DND-41 (cell line): ENCODE measurements at regions not wholly inside any gene's neighbourhood (a gene's known extent, or its start where the extent isn't known, plus 50 kb on each side); places are given as distances from the start of the nearest gene placed in this dataset.
A peak's percentile ranks its signal among the peaks of the same experiment; 100 is the strongest.
"Not testable (repeated sequence)": the region's sequence is repeated elsewhere in the genome, so short reads cannot be mapped to it uniquely, and the experiment has no call there.

ENCODE experiments used
- ATAC-seq: fragments of 200-7000 bp; cut with Tn5 transposase; 3 replicates; pipeline ENCODE4 v1.9.1; 2021; ENCODE audit warnings: low read depth; ENCODE audit not compliant: insufficient read depth
- DNase-seq: peaks from one replicate; pipeline ENCODE4 v3.0.0-alpha.2; 2020
- H2AFZ ChIP-seq: 2 replicates; pipeline ENCODE4 v1.6.0; 2012; ENCODE audit warnings: low read depth, low read length
- H3K27ac ChIP-seq: 2 replicates; pipeline ENCODE4 v1.5.1; 2012; ENCODE audit warnings: low read length, inconsistent platforms
- H3K27me3 ChIP-seq: fragments of 200-600 bp; sonication (generic); 2 replicates; pipeline ENCODE4 v1.6.0; 2012; ENCODE audit warnings: low read length, mild to moderate bottlenecking, inconsistent platforms; ENCODE audit not compliant: insufficient read depth, poor library complexity
- H3K36me3 ChIP-seq: 2 replicates; pipeline ENCODE4 v1.5.1; 2012; ENCODE audit warnings: low read length, inconsistent platforms; ENCODE audit not compliant: insufficient read depth
- H3K4me1 ChIP-seq: 2 replicates; pipeline ENCODE4 v1.5.1; 2012; ENCODE audit warnings: mild to moderate bottlenecking, low read length; ENCODE audit not compliant: insufficient read depth
- H3K4me2 ChIP-seq: 2 replicates; pipeline ENCODE4 v1.6.0; 2012; ENCODE audit warnings: mild to moderate bottlenecking, moderate library complexity, low read length, inconsistent platforms; ENCODE audit not compliant: insufficient read depth
- H3K4me3 ChIP-seq, 2 experiments: fragments of 200-600 bp in 1 of 2; shearing (Covaris generic) in 1 of 2; 2 replicates each; pipeline ENCODE4 v1.5.1; 2012 to 2016; ENCODE audit warnings: inconsistent platforms in 2 of 2, low read length in 2 of 2, mild to moderate bottlenecking in 2 of 2, low read depth in 1 of 2, moderate library complexity in 1 of 2
- H3K79me2 ChIP-seq: 2 replicates; pipeline ENCODE4 v1.6.0; 2012; ENCODE audit warnings: low read length, inconsistent platforms; ENCODE audit not compliant: insufficient read depth
- H3K9ac ChIP-seq: 2 replicates; pipeline ENCODE4 v1.6.0; 2012; ENCODE audit warnings: low read depth, mild to moderate bottlenecking, inconsistent platforms, low read length, moderate library complexity
- H3K9me3 ChIP-seq: 2 replicates; pipeline ENCODE4 v1.5.1; 2012; ENCODE audit warnings: low read length, moderate library complexity, mild to moderate bottlenecking, inconsistent platforms; ENCODE audit not compliant: insufficient read depth, severe bottlenecking
- H4K20me1 ChIP-seq: 2 replicates; pipeline ENCODE4 v1.6.0; 2012; ENCODE audit warnings: low read length; ENCODE audit not compliant: insufficient read depth

- H3K4me3 ChIP-seq, result not testable (repeated sequence)
Observed at GRCh38 chr21:8428668-8429456, 2092.5 kb upstream of the TPTE start.

GRCh38 chr21:8434710-8435109 lies 2086.7 kb upstream of the TPTE start:
- not testable (repeated sequence) for H3K27ac ChIP-seq

More at GRCh38 chr21:8428668-8429456, 2092.5 kb upstream of the TPTE start:
- H3K9me3 ChIP-seq, H3K27ac ChIP-seq, H4K20me1 ChIP-seq, H2AFZ ChIP-seq, H3K79me2 ChIP-seq, H3K36me3 ChIP-seq, H3K4me1 ChIP-seq, H3K4me2 ChIP-seq, DNase-seq, H3K9ac ChIP-seq, H3K27me3 ChIP-seq: not testable (repeated sequence)
- peak; percentile 81 for ATAC-seq

GRCh38 chr21:8443093-8443492 lies 2078.3 kb upstream of the TPTE start:
- not testable (repeated sequence) for H3K4me3 ChIP-seq, DNase-seq, H3K27me3 ChIP-seq, H3K36me3 ChIP-seq, H3K9me3 ChIP-seq, H3K79me2 ChIP-seq, ATAC-seq, H3K4me2 ChIP-seq, H3K4me1 ChIP-seq, H2AFZ ChIP-seq, H3K9ac ChIP-seq, H3K27ac ChIP-seq, H4K20me1 ChIP-seq

More at GRCh38 chr21:8434710-8435109, 2086.7 kb upstream of the TPTE start:
- H4K20me1 ChIP-seq, H3K9ac ChIP-seq, H3K4me3 ChIP-seq, H3K27me3 ChIP-seq, H3K79me2 ChIP-seq, ATAC-seq, H3K4me1 ChIP-seq, DNase-seq, H3K9me3 ChIP-seq, H3K36me3 ChIP-seq, H3K4me2 ChIP-seq, H2AFZ ChIP-seq: not testable (repeated sequence)

- H3K9me3 ChIP-seq, H3K4me3 ChIP-seq, H3K27me3 ChIP-seq, H3K79me2 ChIP-seq, H3K9ac ChIP-seq, ATAC-seq, H2AFZ ChIP-seq, H3K4me1 ChIP-seq, DNase-seq, H3K36me3 ChIP-seq, H4K20me1 ChIP-seq, H3K27ac ChIP-seq, H3K4me2 ChIP-seq: not testable (repeated sequence)
Observed at GRCh38 chr21:8449807-8450206, 2071.6 kb upstream of the TPTE start.

- H3K4me2 ChIP-seq, H3K4me3 ChIP-seq, H3K9ac ChIP-seq, H2AFZ ChIP-seq, H4K20me1 ChIP-seq, H3K27ac ChIP-seq, DNase-seq, H3K36me3 ChIP-seq, H3K27me3 ChIP-seq, H3K9me3 ChIP-seq, H3K79me2 ChIP-seq, H3K4me1 ChIP-seq: not testable (repeated sequence)
- peak; percentile 71 for ATAC-seq
Observed at GRCh38 chr21:8455279-8456128, 2065.9 kb upstream of the TPTE start.

GRCh38 chr21:8464403-8465152 lies 2056.8 kb upstream of the TPTE start:
- not testable (repeated sequence) for H3K79me2 ChIP-seq, H3K4me3 ChIP-seq, H3K27me3 ChIP-seq, H3K36me3 ChIP-seq, H3K27ac ChIP-seq, H3K9me3 ChIP-seq, H2AFZ ChIP-seq, H3K9ac ChIP-seq, H4K20me1 ChIP-seq, H3K4me2 ChIP-seq, DNase-seq, H3K4me1 ChIP-seq
- peak; percentile 85 for ATAC-seq

- not testable (repeated sequence) for H3K36me3 ChIP-seq, ATAC-seq, H3K27me3 ChIP-seq, H3K4me3 ChIP-seq, H2AFZ ChIP-seq, H3K9me3 ChIP-seq, H3K27ac ChIP-seq, H4K20me1 ChIP-seq, H3K79me2 ChIP-seq, H3K4me2 ChIP-seq, H3K4me1 ChIP-seq, DNase-seq, H3K9ac ChIP-seq
Observed at GRCh38 chr21:8466642-8467041, 2054.7 kb upstream of the TPTE start.
